Prostate gland (tissue), 2 donors: ENCODE measurements at regions not wholly inside any gene's neighbourhood (a gene's known extent, or its start where the extent isn't known, plus 50 kb on each side); places are given as distances from the start of the nearest gene placed in this dataset.
"Not testable (repeated sequence)": the region's sequence is repeated elsewhere in the genome, so short reads cannot be mapped to it uniquely, and the experiment has no call there.

Experiments
- POLR2A ChIP-seq: fragments of 450-650 bp; IDR thresholded peaks from one replicate; pipeline ENCODE4 v1.6.1; 2016; ENCODE audit warnings: antibody characterized with exemption, mild to moderate bottlenecking
- TF ChIP-seq, protein P1 (sequence below), 4 experiments: fragments of 200-600 bp in 2 of 4; fragments of 450-650 bp in 2 of 4; sonication (generic) in 2 of 4; IDR thresholded peaks; 1 replicate in 3 of 4; 2 replicates in 1 of 4; pipeline ENCODE4 v1.5.1; 2016 to 2019; ENCODE audit warnings: antibody characterized with exemption in 4 of 4, mild to moderate bottlenecking in 2 of 4, moderate library complexity in 2 of 4

- TF ChIP-seq, protein P1, sequence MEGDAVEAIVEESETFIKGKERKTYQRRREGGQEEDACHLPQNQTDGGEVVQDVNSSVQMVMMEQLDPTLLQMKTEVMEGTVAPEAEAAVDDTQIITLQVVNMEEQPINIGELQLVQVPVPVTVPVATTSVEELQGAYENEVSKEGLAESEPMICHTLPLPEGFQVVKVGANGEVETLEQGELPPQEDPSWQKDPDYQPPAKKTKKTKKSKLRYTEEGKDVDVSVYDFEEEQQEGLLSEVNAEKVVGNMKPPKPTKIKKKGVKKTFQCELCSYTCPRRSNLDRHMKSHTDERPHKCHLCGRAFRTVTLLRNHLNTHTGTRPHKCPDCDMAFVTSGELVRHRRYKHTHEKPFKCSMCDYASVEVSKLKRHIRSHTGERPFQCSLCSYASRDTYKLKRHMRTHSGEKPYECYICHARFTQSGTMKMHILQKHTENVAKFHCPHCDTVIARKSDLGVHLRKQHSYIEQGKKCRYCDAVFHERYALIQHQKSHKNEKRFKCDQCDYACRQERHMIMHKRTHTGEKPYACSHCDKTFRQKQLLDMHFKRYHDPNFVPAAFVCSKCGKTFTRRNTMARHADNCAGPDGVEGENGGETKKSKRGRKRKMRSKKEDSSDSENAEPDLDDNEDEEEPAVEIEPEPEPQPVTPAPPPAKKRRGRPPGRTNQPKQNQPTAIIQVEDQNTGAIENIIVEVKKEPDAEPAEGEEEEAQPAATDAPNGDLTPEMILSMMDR (IDR thresholded peaks at IDR 0.05): not testable (repeated sequence)
- not testable (repeated sequence) for TF ChIP-seq POLR2A
Observed at GRCh38 chr1:83487460-83487859, 511.5 kb downstream of the TTLL7 start.
